Spleen (tissue), 11 donors: ENCODE measurements at regions not wholly inside any gene's neighbourhood (a gene's known extent, or its start where the extent isn't known, plus 50 kb on each side); places are given as distances from the start of the nearest gene placed in this dataset.

Experiments
- DNase-seq: peaks from one replicate; pipeline ENCODE4 v3.0.0-alpha.2; 2020
- H3K27ac ChIP-seq, 8 donors: fragments of 200-600 bp; sonication (generic) in 7 of 8; 1 replicate in 4 of 8; 2 replicates in 4 of 8; pipeline versions ENCODE4 v1.5.0 to v1.8.0; 2016 to 2021; ENCODE audit warnings: inconsistent platforms in 4 of 8, mild to moderate bottlenecking in 4 of 8, moderate library complexity in 1 of 8
- H3K27me3 ChIP-seq, 7 donors: fragments of 200-600 bp; sonication (generic) in 6 of 7; replicated peaks in 1 of 7; 1 replicate in 4 of 7; 2 replicates in 3 of 7; pipeline versions ENCODE4 v1.5.0 to v1.8.0; 2016 to 2021; ENCODE audit warnings: inconsistent platforms in 3 of 7, mild to moderate bottlenecking in 1 of 7
- H3K36me3 ChIP-seq, 6 donors: fragments of 200-600 bp; sonication (generic) in 5 of 6; 1 replicate in 4 of 6; 2 replicates in 2 of 6; pipeline versions ENCODE4 v1.5.0 to v1.8.0; 2016 to 2021; ENCODE audit warnings: inconsistent platforms in 2 of 6
- H3K4me1 ChIP-seq, 6 donors: fragments of 200-600 bp; sonication (generic) in 5 of 6; 1 replicate in 3 of 6; 2 replicates in 3 of 6; pipeline versions ENCODE4 v1.5.0 to v1.8.0; 2016 to 2021; ENCODE audit warnings: inconsistent platforms in 3 of 6
- H3K4me3 ChIP-seq, 8 donors: fragments of 200-600 bp; sonication (generic) in 7 of 8; 1 replicate in 4 of 8; 2 replicates in 4 of 8; pipeline versions ENCODE4 v1.5.0 to v1.8.0; 2016 to 2021; ENCODE audit warnings: inconsistent platforms in 4 of 8, mild to moderate bottlenecking in 4 of 8, moderate library complexity in 2 of 8
- H3K9me3 ChIP-seq, 8 donors: fragments of 200-600 bp; sonication (generic) in 7 of 8; 1 replicate in 4 of 8; 2 replicates in 4 of 8; pipeline versions ENCODE4 v1.5.0 to v1.8.0; 2016 to 2021; ENCODE audit warnings: inconsistent platforms in 4 of 8
- CTCF ChIP-seq, 11 experiments: fragments of 200-600 bp in 7 of 11; fragments of 450-650 bp in 4 of 11; sonication (generic) in 4 of 11; IDR thresholded peaks in 8 of 11; conservative IDR thresholded peaks in 3 of 11; 1 replicate in 7 of 11; 2 replicates in 4 of 11; pipeline versions ENCODE4 v1.4.0 to v1.8.0; 2016 to 2021; ENCODE audit warnings: antibody characterized with exemption in 11 of 11, inconsistent platforms in 4 of 11, mild to moderate bottlenecking in 1 of 11
- POLR2A ChIP-seq, 3 donors: fragments of 450-650 bp; IDR thresholded peaks; one replicate each; pipeline ENCODE4 v1.5.1; 2017; ENCODE audit warnings: antibody characterized with exemption in 3 of 3, mild to moderate bottlenecking in 1 of 3
- POLR2AphosphoS5 ChIP-seq, 3 donors: sonication (generic); formaldehyde crosslinking; IDR thresholded peaks; one replicate each; pipeline ENCODE4 v1.5.1; 2017; ENCODE audit warnings: antibody characterized with exemption in 3 of 3
- WGBS, 5 donors: extraction: QIAGEN DNeasy Blood & Tissue Kit in 3 of 5; methylation state at CpG; one replicate each; pipeline versions ENCODE4 v1.1.5 to v1.1.7; 2013 to 2018; 5-methylcytosine and 5-hydroxymethylcytosine counted together
- intact Hi-C: fragments of 100-400 bp; cut with DNase I; formaldehyde crosslinking; loops from one replicate; pipeline ENCODE4 v1.15.0; 2023; ENCODE audit warnings: low total_unique reads
- donor health status: healthy with polysubstance abuse.
- donor health status: DM: no; HTN: no; CAD: no; lungs with moderate emphysema.
- donor health status: DM: no; HTN: no; CAD: no.
- donor health status: Bipolar disorder and iron deficiency.
- donor health status: healthy.
- donor health status: DM: no; HTN: no; CAD: no.
- donor health status: DM: yes; HTN: yes; CAD: no.

- no peak for TF ChIP-seq POLR2AphosphoS5 (IDR thresholded peaks at IDR 0.05)
- TF ChIP-seq CTCF (IDR thresholded peaks at IDR 0.05 in 8 of 11, conservative IDR thresholded peaks at IDR 0.05 in 3 of 11), result peak in 8 of 11 experiments; percentile 21 to 73 (median 61)
- no peak for TF ChIP-seq POLR2A (IDR thresholded peaks at IDR 0.05)
- peaks cover 0 to 32% (median 5%) of the 10 kb centered on the region in 7 donors for H3K27me3 ChIP-seq
- DNase-seq, result no peak
- H3K27ac ChIP-seq, result no peak overlapping the region
- no peaks in the 10 kb centered on the region for H3K9me3 ChIP-seq
- no peak overlapping the region for H3K4me3 ChIP-seq
- H3K4me1 ChIP-seq, result peaks cover 0 to 5% (median 0%) of the 10 kb centered on the region in 6 donors
- no peaks in the 10 kb centered on the region for H3K36me3 ChIP-seq
- intact Hi-C loops, result loop anchor here (10.0 kb wide), 1 partner anchor 1422 kb away; no protein-coding TSS in a partner anchor
- WGBS, 5 donors, result 16 to 21% (median 18%) methylated on average over 16 of the region's 16 CpGs
Measured at GRCh38 chr2:67846370-67847070, 216.3 kb downstream of the C1D start.

GRCh38 chr2:67848551-67849285, 214.1 kb downstream of the C1D start:
- WGBS, 5 donors, result 79 to 86% (median 84%) methylated on average over 6 of the region's 6 CpGs
- no peaks in the 10 kb centered on the region for H3K9me3 ChIP-seq
- no peak for TF ChIP-seq POLR2A (IDR thresholded peaks at IDR 0.05)
- TF ChIP-seq POLR2AphosphoS5 (IDR thresholded peaks at IDR 0.05), result no peak
- no peak for TF ChIP-seq CTCF (IDR thresholded peaks at IDR 0.05 in 8 of 11, conservative IDR thresholded peaks at IDR 0.05 in 3 of 11)
- peaks cover 0 to 24% (median 5%) of the 10 kb centered on the region in 7 donors for H3K27me3 ChIP-seq
- H3K4me3 ChIP-seq, result no peak overlapping the region
- no peak for DNase-seq
- H3K36me3 ChIP-seq, result no peaks in the 10 kb centered on the region
- peaks cover 0 to 5% (median 0%) of the 10 kb centered on the region in 6 donors for H3K4me1 ChIP-seq
- H3K27ac ChIP-seq, result no peak overlapping the region
- intact Hi-C loops, result loop anchor here (10.0 kb wide), 1 partner anchor 1424 kb away; no protein-coding TSS in a partner anchor

- intact Hi-C loops, result no loop called here
- DNase-seq, result no peak
- Histone ChIP-seq H3K36me3 (no peaks in the 10 kb centered on the region), H3K27me3 (peaks cover 0 to 14% (median 3%) of the 10 kb centered on the region in 7 donors), H3K4me3 (no peak overlapping the region), H3K9me3 (no peaks in the 10 kb centered on the region), H3K4me1 (peaks cover 0 to 5% (median 0%) of the 10 kb centered on the region in 6 donors), H3K27ac (no peak overlapping the region)
- WGBS, 5 donors, result 77 to 91% (median 86%) methylated on average over 3 of the region's 3 CpGs
- TF ChIP-seq POLR2AphosphoS5 (IDR thresholded peaks at IDR 0.05) (no peak), CTCF (IDR thresholded peaks at IDR 0.05 in 8 of 11, conservative IDR thresholded peaks at IDR 0.05 in 3 of 11) (no peak), POLR2A (IDR thresholded peaks at IDR 0.05) (no peak)
Measured at GRCh38 chr2:67851016-67851415, 211.8 kb downstream of the C1D start.
